Hepatocyte (in vitro differentiated cells): ENCODE measurements at regions not wholly inside any gene's neighbourhood (a gene's known extent, or its start where the extent isn't known, plus 50 kb on each side); places are given as distances from the start of the nearest gene placed in this dataset.

ENCODE experiments used
- CTCF ChIP-seq: fragments of 200-600 bp; sonication (generic); IDR thresholded peaks from 2 replicates; pipeline ENCODE4 v1.5.1; 2016; ENCODE audit warnings: antibody characterized with exemption, mild to moderate bottlenecking; ENCODE audit not compliant: poor library complexity
- EZH2 ChIP-seq: fragments of 200-600 bp; sonication (generic); IDR thresholded peaks from 2 replicates; pipeline ENCODE4 v1.6.1; 2016; ENCODE audit warnings: antibody characterized with exemption, mild to moderate bottlenecking, borderline replicate concordance
- EZH2phosphoT487 ChIP-seq: fragments of 200-600 bp; sonication (generic); IDR thresholded peaks from one replicate; pipeline ENCODE4 v1.6.1; 2018; ENCODE audit warnings: antibody characterized with exemption, mild to moderate bottlenecking, low read depth, moderate library complexity; ENCODE audit not compliant: unreplicated experiment, severe bottlenecking

DNA sequence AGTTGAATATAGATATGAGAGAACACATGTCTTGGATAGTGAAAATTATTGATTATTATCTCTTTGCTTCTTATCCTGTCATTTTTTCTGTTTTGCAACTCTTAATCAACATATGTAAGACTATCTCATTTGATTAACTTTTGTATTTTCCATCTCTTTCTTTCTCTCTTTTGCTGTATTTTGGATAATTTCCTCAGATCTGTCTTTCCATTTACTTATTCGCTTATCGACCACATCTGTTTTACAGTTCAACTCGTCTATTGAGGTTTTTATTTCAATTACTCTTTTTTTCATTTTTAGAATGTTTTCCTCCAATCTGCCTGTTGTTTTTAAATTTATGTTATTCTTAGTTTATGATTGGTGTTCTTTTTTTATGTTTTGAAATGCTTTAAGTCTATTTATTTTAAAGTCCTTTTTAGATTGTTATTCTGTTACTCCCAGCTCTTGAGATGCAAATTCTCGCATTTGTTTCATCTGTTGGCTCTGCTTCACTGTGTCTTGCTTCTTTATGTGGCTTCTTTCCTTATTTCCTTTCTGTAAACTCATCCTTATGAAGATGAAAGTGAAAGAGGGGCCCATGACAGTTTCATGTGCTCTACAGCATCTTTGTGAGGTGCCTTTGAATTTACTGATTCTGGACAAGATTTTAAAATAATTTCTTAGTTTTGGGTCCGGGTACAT lies 87.8 kb upstream of the IRX5 start:
- TF ChIP-seq CTCF (no peak), EZH2 (no peak), EZH2phosphoT487 (no peak)
